ENCODE measurements at regions not wholly inside any gene's neighbourhood (a gene's known extent, or its start where the extent isn't known, plus 50 kb on each side); places are given as distances from the start of the nearest gene placed in this dataset.

- no peak for TF ChIP-seq CTCF (IDR thresholded peaks at IDR 0.05)
- no peak for TF ChIP-seq POLR2AphosphoS5 (IDR thresholded peaks at IDR 0.05)
Measured at GRCh38 chr4:125392694-125393093, 77.9 kb downstream of the FAT4 start.
